ENCODE measurements at regions not wholly inside any gene's neighbourhood (a gene's known extent, or its start where the extent isn't known, plus 50 kb on each side); places are given as distances from the start of the nearest gene placed in this dataset.

DNA sequence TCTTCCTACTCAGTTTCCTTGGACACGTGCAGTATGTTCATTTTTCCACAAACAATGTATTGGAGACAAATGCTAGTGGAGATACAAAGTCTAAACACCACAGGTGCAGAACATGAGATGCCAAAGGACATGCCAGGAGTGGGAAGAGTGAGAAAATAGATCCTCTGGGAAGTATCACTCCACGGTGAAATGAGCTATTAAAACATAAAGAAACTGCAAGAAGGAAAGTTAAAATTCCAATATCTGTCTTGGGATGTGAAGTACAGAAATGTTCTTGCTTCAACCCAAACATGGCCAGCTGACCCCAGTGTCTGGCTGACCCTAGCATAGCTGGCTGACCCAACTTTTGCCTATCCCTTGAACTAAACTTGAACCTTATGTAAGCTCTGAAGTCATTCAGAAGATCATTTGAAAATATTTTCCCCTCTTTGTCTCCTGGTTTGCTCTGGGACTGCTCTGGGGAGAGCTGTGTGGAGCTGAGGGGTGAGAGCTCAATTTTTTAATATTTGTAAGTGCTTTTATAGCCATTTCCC is 59.5 kb downstream of the FZD1 start:
- DNase-seq, result no peak

DNA sequence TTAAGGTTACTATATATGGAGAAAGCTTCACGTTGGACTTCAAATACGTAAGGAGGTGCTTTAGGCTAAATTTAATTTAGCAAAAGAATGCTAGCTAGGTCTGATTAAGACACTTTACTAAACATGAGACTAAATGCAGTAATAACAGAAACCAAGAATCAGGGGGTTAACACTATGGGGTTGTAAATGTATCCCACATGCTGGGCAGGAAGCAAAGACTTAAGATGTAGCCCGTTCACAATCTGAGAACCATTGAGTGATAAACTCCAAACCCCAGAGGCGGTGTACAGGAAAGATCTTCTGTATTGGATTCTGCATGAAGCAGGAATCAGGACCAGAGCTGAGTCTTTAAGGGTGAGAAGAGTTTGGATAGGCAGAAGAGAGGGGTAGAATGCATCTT is 60.4 kb downstream of the FZD1 start:
- DNase-seq, result no peak

DNA sequence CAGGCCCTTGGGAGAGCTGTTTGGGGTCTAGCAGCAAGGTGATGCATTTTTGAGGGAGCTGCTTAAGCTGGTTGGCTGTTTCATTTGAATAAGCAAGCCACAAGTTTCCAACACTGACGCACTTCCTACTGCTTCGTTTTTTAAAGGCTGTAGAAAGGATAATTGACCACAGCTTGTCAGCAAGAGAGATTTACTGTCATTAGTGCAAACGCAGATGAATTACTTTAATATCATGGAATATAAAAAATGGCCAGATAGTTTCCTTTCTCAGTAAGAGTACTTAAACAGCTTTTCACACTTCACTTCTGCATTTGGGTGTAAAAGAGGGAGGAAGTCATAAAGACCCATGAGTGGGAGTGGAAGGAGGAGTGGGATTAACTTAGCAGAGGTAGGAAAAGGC is 61.5 kb downstream of the FZD1 start:
- no peak for DNase-seq

DNA sequence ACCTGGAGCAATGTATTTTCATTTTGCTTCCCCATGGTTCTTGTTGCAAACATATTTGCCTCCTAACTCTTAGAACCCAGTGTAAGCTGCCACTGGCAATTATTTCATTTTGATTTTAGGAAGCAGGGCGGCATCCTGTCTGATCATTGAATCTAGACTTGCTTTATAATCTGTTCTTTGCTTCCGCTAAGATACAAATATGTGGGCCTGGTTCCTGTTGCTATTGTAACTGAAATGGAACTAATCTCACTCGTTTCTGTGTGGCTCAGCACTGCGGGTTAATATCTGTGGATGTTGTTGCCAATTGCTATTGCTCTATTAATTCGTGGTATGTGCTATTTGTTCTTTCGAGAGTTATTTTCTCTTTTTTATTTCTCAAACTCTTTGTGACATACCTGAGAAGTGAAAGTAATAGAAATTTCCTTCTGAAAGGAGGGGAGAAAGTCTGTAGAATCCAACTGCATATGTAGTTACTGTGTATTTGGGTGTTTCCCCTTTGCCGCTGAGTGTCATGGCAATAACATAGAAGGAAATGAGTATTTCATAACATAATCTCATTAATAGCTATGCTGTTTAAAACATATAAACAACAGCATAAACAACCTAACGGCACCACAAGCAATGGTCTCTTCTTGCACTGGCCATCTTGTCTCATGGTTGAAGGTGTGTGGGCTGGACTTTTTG is 62.4 kb downstream of the FZD1 start:
- DNase-seq, result no peak

DNA sequence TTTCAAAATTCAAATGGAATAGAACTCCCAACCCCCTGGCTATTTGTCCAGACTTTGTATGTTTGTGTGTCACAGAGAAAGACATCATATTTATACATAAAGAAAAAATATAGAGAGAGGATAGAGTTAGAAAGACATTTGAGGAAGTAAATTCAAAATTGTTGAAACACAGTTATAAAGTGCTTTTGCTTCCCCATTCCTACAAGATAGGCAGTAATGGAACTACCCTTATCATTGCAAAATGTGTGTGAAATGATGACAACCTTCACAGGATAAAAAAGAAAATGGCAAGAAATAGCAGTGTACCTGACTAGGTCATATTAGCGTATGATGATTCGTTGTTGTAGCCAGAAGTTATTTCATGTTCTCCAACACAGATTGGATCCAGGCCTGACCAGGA is 63.1 kb downstream of the FZD1 start:
- DNase-seq, result no peak

DNA sequence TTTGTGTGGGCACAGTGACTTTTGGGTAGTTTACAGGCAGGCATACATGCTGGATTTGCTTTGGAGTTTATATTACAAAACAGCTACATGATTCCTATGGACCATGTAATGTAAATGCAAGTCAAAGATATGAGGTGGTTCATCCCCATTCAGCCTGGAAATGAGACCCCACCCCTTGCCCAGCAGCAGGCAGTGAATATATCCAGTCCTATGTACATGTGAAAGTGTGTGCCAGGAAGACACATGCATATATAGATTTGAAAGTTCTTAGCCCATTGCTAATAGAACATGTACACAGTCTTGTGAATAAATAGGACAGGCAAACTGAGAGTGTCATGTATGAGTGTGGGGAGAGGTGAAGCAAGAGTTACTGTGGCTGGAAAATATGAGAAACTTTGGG is 65.3 kb downstream of the FZD1 start:
- DNase-seq, result no peak

DNA sequence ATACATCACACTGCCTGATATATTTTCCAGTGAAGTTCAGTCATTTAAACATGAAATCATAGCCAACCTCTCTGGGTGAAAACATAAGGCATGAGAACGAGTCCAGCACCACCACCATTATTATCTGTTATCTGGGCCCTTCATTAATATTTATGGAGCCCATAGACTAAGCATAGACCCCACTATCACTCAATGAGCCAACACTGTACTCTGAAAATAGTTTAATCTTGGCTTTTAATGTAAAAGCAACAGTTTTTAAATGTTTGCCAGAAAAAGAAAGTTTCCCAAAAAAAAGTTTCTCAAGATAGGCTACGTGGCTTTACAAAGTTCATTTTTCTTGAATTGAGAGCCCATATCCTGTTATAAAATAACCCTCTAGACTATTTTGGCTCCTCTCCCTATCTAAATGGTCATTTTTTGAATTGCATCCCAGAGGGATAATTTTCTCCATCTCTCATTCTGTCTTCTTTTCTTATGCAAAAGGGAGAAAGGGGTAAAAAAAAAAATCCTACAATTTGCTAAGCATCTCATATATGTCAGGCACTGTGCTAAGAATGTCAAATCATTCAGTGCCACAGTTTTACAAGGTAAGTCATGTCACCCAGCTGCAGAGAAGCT is 66.1 kb downstream of the FZD1 start:
- DNase-seq, result no peak

DNA sequence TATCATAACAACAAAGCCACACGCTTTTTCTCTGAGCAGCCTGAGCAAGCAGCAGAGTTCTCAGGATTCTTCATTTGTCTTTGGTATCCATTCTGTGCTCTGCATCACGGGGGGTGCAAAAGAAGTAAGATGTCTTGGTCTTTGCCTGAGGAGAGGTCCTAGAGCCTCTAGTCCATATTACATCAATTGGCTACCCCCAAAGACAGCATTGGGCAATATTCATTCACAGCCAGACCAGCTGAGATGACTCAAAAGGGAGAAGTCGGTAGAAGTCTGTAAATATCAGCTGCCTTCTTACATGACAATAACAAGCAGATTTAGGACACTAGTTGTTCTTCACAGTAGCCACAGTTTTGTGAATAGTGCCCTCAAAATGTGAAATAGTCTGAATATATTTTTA is 66.6 kb downstream of the FZD1 start:
- no peak for DNase-seq

DNA sequence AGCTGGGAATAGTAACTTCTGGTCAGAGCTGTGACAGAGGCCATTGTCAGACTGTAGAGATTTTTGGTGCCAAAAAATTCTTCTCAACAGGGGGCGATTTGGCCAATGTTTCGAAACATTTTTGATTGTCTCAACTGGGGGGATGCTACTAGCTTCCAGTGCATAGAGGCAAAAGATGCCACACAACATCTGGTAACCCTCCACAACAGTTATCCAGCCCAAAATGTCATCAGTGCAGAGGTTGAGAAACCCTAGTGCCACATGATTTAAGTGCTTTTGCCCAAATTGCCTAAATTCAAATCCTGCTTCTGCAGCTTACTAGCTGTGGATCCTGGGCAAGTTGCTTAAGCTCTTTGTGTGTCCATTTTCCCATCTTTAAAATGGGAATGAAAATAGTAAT is 71.9 kb downstream of the FZD1 start:
- DNase-seq, result no peak

DNA sequence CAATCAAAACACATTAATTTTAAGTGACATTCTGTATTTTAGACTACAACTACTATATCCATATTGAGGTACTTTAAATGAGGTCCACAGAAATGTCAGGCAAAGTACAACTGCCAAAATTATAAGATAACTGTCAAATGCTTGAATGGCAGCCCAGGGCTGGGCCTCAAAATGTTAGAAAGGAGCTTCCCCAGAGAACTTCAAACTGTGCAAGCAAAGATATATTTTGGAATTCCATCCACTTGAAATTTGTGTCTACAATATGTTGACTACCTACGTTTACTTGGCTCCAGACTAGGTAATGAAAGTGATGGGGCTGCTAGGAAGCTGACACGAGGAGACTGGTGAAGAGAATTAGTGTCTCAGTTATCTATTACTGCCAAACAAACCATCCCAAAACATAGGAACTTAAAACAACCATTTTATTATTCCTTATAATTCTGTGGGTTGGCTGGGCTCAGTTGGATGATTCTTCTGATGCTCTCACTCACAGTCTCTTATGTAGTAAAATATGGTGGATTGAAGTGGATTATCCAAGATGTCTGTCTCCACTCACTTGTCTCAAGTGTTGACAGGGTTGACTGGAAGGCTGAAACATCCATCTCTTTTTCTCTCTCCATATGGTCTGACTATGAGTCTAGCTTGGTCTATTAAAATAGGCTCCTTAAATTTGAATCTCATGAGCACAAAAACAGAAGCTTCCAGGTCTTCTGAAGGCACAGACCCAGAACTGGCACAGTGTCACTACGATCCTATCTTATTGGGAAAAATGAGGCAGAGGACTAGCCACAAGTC is 74.2 kb downstream of the FZD1 start:
- no peak for DNase-seq

DNA sequence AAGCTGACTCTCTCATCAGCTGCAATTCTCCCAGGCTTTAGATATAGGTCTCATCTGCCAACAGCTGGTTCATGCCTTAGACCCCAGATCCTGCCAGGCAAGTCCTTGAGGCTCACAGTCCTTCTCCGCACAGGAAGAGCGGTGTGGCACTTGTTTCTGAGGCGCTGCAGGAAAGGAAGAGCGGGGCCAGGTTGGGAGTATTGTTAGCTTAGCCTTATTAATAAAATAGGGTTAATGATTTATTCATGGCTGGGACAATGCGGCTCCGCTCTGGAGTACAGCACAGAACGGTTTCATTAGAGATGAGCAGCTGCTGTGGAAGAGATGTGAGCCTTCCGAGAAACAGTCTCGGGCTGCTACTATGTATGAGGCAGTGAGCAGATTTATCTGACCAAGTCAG is 78.1 kb downstream of the FZD1 start:
- DNase-seq, result no peak

DNA sequence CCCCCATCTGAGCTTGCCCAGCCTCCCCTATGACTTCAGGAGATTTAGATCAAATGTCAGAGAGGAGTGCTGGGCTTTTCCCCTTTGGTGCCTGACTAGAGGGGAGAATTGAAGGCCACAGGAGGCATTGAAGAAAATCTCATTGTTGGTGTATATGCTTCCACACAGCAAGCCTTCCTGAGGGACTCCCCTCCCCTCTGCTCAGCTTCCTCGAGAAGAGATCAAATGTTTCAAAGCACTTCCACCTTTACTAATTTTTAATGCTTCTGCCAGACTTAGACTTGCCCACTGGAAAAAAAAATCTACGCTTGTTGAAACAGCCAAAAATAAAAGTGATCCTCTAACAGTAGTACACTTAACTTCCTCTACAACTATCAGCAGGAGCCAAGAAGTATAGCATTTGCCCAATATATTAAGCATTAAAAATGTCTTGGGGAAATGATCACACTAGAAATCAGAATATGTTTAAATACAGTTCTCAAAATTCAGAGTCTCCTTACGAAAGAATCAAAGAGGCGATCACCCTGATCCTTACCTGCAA is 79.3 kb downstream of the FZD1 start:
- DNase-seq, result no peak

DNA sequence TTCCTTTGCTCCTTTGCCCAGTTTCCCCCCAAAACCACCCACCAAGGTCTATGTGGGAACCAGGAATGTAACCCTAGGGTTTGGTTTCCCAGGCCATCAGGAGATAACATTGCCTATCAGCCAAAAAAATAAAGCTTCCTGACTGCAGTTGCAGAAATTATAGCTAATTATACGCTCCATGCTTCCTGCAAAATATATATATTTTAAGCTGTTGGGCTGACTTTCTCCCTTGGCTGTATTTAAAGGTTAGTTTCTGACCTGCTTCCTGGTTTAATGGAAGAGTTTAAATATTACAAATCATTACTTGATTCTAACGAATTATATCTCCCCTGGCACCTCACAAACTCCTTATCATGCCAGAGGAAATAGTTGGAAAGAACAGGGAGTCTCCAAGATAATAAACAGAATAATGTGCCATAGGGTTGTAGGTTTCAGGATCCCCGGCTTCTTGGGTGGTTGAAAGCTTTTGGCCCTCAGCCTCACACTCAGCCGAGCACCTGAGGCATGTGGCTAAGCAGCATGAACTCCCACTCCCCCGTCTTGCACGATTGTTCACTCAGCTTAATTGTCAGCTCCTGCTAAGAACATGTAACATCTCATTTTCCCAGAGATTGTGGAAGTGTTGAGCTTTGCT is 79.9 kb downstream of the FZD1 start:
- DNase-seq, result no peak

DNA sequence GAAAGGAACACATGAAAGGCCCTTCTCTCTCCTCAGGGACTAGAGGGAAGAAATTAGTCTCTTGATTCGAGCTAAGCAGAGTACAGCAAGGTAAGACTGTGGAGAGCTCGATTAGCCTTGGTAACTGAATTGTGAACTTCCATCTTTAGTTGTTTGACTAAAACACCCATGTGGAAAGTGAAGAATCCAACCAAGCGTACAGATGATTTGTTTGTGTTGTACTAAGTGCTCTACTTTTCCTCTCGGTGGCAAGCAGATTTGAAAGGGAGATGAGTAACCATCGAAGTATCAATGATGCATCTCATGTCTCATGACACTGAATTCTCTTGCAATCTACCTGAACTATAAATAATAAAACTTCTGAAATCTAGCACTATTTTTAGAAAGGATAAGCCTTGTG is 80.7 kb downstream of the FZD1 start:
- no peak for DNase-seq

DNA sequence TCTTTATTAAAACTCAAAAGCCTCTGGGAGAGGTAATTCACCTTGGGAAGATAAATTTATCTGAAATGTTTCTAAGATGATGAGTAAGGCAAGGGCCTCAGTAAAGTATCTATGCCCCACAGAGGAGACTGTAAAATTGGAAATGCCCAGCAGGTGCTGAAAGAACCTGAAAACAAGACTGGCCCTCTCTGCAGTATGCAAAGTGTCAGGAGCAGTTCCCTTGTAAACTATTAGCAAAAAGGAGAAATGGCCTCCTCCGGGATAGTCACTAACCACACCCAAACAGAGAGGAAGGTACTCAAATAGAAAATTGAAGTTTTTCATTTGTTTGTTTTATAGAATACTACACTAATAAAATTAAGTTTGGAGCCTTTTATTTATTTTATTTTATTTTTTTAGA is 81.2 kb downstream of the FZD1 start:
- DNase-seq, result no peak

DNA sequence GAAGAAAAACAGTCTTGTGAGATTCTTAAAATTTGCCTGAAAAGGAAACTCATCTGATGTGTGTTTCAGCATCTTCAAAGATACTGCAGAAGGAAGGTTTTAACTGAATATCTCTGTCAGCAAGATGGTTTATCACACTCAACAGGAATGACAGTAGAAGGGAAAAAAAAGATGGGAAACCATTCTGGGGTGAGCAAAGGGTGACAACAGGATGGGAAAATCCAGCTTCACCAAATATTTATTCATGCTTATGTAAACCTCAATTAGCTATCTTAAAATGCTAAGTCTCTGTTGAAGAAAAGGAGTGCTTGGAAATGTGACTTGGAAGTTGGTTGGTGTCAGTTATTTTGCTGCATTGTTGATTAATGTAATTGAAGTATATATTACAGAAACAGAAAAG is 82.2 kb downstream of the FZD1 start:
- DNase-seq, result no peak

DNA sequence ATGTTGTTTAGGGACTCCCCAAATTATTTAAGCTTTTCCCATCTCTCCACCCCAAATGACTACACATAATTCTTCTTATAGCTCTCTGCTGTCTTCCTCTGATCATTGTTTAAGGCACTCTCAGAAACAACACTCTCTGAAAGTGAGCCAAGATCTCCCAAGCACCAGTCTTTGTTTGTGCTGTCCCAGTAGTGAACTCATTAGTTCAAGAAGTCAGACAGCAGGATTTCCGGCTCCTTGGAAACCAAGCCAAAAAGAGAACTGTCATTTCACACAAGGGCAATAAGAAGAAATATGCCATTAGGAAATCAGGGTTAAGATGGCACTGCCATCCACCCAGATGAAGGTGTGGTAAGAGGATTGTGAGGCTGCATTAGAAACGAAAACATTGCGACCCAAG is 83.1 kb downstream of the FZD1 start:
- no peak for DNase-seq

DNA sequence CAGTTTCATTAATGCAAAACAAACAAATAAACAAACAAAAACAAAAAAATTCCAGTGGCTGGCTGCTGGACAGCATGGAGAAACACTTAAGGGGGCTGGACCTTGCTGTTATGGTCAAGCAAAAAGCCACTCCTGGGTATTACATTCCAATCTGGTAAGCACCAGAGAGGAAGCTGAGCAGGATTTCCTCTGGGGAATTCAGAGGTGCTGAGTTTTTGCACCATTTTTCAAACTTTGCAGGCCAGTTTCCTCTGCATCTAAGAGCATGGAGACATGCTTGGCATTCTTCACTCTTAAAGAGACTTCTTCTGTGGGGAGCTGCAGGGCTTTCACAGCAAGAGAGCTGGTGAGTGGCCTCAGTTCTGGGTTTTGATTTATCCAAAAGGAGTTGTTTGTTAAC is 84.5 kb downstream of the FZD1 start:
- no peak for DNase-seq

DNA sequence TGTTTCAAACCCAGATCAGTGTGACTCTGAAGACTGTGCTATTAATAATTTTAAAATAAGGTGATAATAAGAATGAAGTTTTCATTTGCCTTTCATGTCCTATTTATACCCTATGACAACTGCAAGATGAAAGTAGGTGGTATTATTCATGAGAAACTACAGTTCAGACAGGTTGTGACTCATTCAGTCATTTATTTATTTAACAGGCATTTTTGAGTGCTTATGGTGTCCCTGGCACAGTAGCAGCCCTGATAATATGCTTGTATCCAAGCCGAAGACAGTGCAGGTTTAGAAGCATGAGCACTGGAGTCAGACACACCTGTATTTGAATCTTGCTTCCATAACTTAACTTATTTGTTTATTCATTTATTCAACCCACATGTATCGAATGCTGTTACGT is 87.1 kb downstream of the FZD1 start:
- DNase-seq, result no peak

DNA sequence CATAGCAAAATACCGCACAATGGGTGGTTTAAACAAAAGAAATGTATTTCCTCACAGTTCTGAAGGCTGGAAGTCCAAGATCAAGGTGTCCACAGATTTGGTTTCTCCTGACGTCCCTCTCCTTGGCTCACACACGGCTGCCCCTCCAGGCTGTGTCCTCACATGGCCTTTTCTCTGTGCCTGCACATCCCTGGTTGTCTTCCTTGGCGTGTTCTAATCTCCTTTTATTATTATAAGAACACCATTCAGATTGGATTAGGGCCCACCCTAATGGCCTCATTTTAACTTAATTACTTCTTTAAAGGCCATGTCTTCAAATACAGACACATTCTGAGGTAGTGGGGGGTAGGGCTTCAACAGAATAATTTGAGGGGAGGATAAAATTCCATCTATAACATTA is 87.9 kb downstream of the FZD1 start:
- DNase-seq, result no peak

DNA sequence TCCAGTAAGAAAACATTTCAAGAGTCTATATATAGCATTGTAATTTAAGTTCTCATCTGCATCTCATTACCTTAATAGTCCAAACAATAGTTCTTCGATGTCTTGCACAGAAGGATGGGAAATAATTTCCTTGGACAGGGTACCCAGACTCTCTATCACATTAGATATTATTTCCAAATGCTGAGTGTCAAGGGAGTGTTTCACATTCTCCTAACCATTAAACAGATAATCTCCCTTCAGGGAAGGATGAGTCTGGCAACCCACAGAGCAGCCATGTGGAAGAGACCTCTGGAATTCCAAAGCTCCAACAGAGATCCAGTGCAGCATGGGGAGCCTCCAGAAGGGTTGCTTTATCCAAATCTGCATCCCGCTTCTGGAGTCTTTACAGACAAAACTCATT is 89.6 kb downstream of the FZD1 start:
- no peak for DNase-seq

DNA sequence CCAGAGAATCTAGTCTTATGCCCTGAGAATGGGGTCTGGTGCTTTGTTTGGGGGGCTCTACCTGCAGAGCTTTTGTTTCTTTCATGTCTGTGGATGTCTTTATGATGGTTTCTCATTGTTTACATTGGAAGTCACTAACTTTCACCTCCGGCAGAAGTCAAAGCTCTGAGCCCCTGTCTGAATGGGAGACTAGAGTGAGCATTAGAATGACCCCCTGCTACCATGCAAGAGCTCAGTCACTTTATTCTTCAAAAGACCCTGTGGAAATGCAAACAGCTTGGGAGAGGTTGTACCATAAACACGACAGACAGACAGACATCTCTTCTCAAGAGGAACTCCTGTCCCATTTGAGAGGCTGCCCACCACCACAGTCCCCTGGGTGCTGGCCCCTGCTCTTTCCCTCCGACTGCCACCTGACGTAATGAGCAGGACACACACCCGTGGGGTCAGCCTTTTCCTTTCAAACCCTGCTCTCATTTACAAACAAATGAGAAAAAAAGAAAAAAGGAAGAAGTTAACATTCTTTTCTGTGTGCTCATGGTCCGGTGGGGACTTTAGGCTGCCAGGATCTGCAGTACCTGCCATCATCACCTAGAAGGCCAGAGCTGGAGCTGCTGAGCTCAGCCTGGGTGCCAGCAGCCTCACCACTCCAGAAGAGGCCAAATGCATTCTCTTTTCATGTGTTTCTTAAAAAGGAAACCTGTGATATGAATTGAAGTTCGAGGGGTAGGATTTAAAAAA is 91.6 kb downstream of the FZD1 start:
- DNase-seq, result no peak

DNA sequence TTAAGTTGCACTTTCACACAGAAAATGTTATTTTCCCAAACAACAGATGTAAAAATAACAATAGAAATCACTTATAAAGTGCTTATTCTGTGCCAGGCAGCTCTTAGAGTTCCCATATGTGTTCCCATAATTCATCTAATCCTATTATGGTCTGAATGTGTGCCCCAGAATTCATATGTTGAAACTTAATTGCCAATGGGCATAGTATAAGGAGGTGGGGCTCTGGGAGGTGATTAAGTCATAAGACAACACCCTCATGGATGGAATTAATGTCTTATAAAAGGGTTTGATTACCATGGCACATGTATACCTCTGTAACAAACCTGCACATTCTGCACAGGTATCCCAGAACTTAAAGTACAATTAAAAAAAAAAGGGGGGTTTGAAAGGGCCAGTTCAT is 92.7 kb downstream of the FZD1 start:
- no peak for DNase-seq
